Hippocampal formation (tissue), 2 donors: ENCODE measurements at regions not wholly inside any gene's neighbourhood (a gene's known extent, or its start where the extent isn't known, plus 50 kb on each side); places are given as distances from the start of the nearest gene placed in this dataset.
"Not testable (repeated sequence)": the region's sequence is repeated elsewhere in the genome, so short reads cannot be mapped to it uniquely, and the experiment has no call there.

Experiments
- DNase-seq, 2 donors: peaks; one replicate each; lab custom pipeline; 2025; lab: John Stamatoyannopoulos, UW

GRCh38 chr13:53281677-53282076 lies 253.1 kb downstream of the OLFM4 start:
- no peak for DNase-seq

- DNase-seq = no peak
Measured at GRCh38 chr13:53285896-53286430, 257.4 kb downstream of the OLFM4 start.

GRCh38 chr13:53298396-53298795 lies 269.8 kb downstream of the OLFM4 start:
- DNase-seq = no peak

- DNase-seq = no peak
Measured at GRCh38 chr13:53301449-53301848, 272.8 kb downstream of the OLFM4 start.

GRCh38 chr13:53305419-53305818 lies 276.8 kb downstream of the OLFM4 start:
- DNase-seq = not testable (repeated sequence)

GRCh38 chr13:53310786-53311185 lies 282.2 kb downstream of the OLFM4 start:
- no peak for DNase-seq

- DNase-seq = no peak
Measured at GRCh38 chr13:53311561-53311960, 282.9 kb downstream of the OLFM4 start.

GRCh38 chr13:53321296-53321801 lies 292.7 kb downstream of the OLFM4 start:
- no peak for DNase-seq

- DNase-seq = no peak
Measured at GRCh38 chr13:53324656-53325055, 296.0 kb downstream of the OLFM4 start.

GRCh38 chr13:53326716-53327115 lies 298.1 kb downstream of the OLFM4 start:
- no peak for DNase-seq

GRCh38 chr13:53327680-53328315 lies 299.2 kb downstream of the OLFM4 start:
- DNase-seq = no peak

- no peak for DNase-seq
Measured at GRCh38 chr13:53336441-53337160, 308.0 kb downstream of the OLFM4 start.

- DNase-seq = no peak
Measured at GRCh38 chr13:53338760-53339159, 310.1 kb downstream of the OLFM4 start.

GRCh38 chr13:53340505-53341143 lies 312.0 kb downstream of the OLFM4 start:
- no peak for DNase-seq

GRCh38 chr13:53341144-53341510 lies 312.5 kb downstream of the OLFM4 start:
- no peak for DNase-seq

GRCh38 chr13:53342623-53343360 lies 314.2 kb downstream of the OLFM4 start:
- no peak for DNase-seq

GRCh38 chr13:53343361-53343744 lies 314.7 kb downstream of the OLFM4 start:
- DNase-seq = no peak

- no peak for DNase-seq
Measured at GRCh38 chr13:53351021-53351420, 322.4 kb downstream of the OLFM4 start.

- DNase-seq = no peak
Measured at GRCh38 chr13:53357582-53357981, 329.0 kb downstream of the OLFM4 start.

GRCh38 chr13:53368948-53369347 lies 340.3 kb downstream of the OLFM4 start:
- DNase-seq = no peak

GRCh38 chr13:53379485-53379884 lies 350.9 kb downstream of the OLFM4 start:
- no peak for DNase-seq

- DNase-seq = no peak
Measured at GRCh38 chr13:53382008-53382407, 353.4 kb downstream of the OLFM4 start.
